Heart right ventricle (tissue), 16 donors: ENCODE measurements at regions not wholly inside any gene's neighbourhood (a gene's known extent, or its start where the extent isn't known, plus 50 kb on each side); places are given as distances from the start of the nearest gene placed in this dataset.

Source experiments
- ATAC-seq, 8 donors: fragments of 200-7000 bp; cut with Tn5 transposase; one replicate each; pipeline ENCODE4 v1.9.1; 2020; ENCODE audit warnings: mild to moderate bottlenecking in 8 of 8, moderate library complexity in 8 of 8, moderate number of reproducible peaks in 1 of 8
- DNase-seq, 2 donors: peaks; one replicate each; pipeline ENCODE4 v3.0.0-alpha.2; 2020
- H3K27ac ChIP-seq, 10 donors: fragments of 200-600 bp; sonication (generic) in 2 of 10; one replicate each; pipeline versions ENCODE4 v1.5.0 to v1.8.0; 2020 to 2022; ENCODE audit warnings: mild to moderate bottlenecking in 3 of 10
- H3K27me3 ChIP-seq, 7 donors: fragments of 200-600 bp; one replicate each; pipeline ENCODE4 v1.8.0; 2021 to 2022; ENCODE audit warnings: mild to moderate bottlenecking in 2 of 7
- H3K36me3 ChIP-seq, 9 donors: fragments of 200-600 bp; sonication (generic) in 1 of 9; one replicate each; pipeline versions ENCODE4 v1.5.0 to v1.8.0; 2020 to 2022; ENCODE audit warnings: mild to moderate bottlenecking in 2 of 9
- H3K4me1 ChIP-seq, 9 donors: fragments of 200-600 bp; sonication (generic) in 1 of 9; one replicate each; pipeline versions ENCODE4 v1.5.0 to v1.8.0; 2020 to 2022; ENCODE audit warnings: mild to moderate bottlenecking in 4 of 9
- H3K4me3 ChIP-seq, 10 donors: fragments of 200-600 bp; sonication (generic) in 2 of 10; one replicate each; pipeline versions ENCODE4 v1.5.0 to v1.8.0; 2020 to 2022; ENCODE audit warnings: mild to moderate bottlenecking in 7 of 10, moderate library complexity in 2 of 10
- H3K9me3 ChIP-seq, 11 donors: fragments of 200-600 bp in 10 of 11; sonication (generic) in 2 of 11; one replicate each; pipeline versions ENCODE4 v1.5.0 to v1.8.0; 2013 to 2022; ENCODE audit warnings: mild to moderate bottlenecking in 2 of 11, control low read depth in 1 of 11, moderate library complexity in 1 of 11
- CTCF ChIP-seq, 9 donors: fragments of 200-600 bp; sonication (generic) in 2 of 9; IDR thresholded peaks; one replicate each; pipeline versions ENCODE4 v1.5.0 to v1.8.0; 2021 to 2022; ENCODE audit warnings: antibody characterized with exemption in 9 of 9, mild to moderate bottlenecking in 5 of 9, moderate library complexity in 1 of 9
- WGBS, 2 donors: extraction: QIAGEN DNeasy Blood & Tissue Kit; methylation state at CpG; one replicate each; pipeline ENCODE4 v1.1.7; 2013; ENCODE audit warnings: inconsistent platforms in 1 of 2; 5-methylcytosine and 5-hydroxymethylcytosine counted together
- intact Hi-C, 10 donors: fragments of 100-400 bp; cut with DNase I; formaldehyde crosslinking; loops; one replicate each; pipeline versions ENCODE4 v1.11.1 to v1.14.2; 2022
- donor health status: Arrhythmogenic right ventricular cardiomyopathy.
- donor health status: ischemic (EF 13 %, LVEDD 7.1; RV severe dilation, severe dysfunction).
- donor health status: healthy with polysubstance abuse.
- donor health status: DM: no; HTN: yes; CAD: no.
- donor health status: DM: no; HTN: no; CAD: no.
- donor health status: ischemic (EF 25% LVEDD 6.9; RV normal size, moderate dysfunction).
- donor health status: ischemic (EF 25% LVEDD 5.7; RV mildly dilated, moderate dysfunction).
- donor health status: healthy.
- donor health status: DM: yes; HTN: yes; CAD: no.
- donor health status: Ischemic cardiomyopathy.
- donor health status: ischemic (EF 35%, LVEDD 5.7; RV mildly dilated, moderate dysfunction).
- donor health status: nonischemic (EF 11% LVEDD 7.7; RV severe dilation, severe dysfunction).
- donor health status: DM: yes; HTN: yes; CAD: no.
- donor health status: PGD.
- donor health status: ischemic (EF 29% LVEDD 5.4; RV normal size, mild dysfunction).
- donor health status: nonischemic (EF 23%, LVEDD 6.1; RV moderate dilation, normal function).

GRCh38 chr9:79054500-79054899 is 517.3 kb upstream of the TLE4 start:
- Histone ChIP-seq H3K27me3 (no peaks in the 10 kb centered on the region), H3K9me3 (peaks cover 0 to 8% (median 0%) of the 10 kb centered on the region in 11 donors), H3K36me3 (no peaks in the 10 kb centered on the region), H3K27ac (no peak overlapping the region), H3K4me1 (no peaks in the 10 kb centered on the region), H3K4me3 (no peak overlapping the region)
- intact Hi-C loops: no loop called here
- TF ChIP-seq CTCF (IDR thresholded peaks at IDR 0.05): no peak
- no peak for DNase-seq
- ATAC-seq: no peak
- 90 to 93% methylated on average over 6 of the region's 6 CpGs for WGBS, 2 donors

GRCh38 chr9:79056041-79056440 is 515.7 kb upstream of the TLE4 start:
- H3K9me3 ChIP-seq: peaks cover 0 to 14% (median 0%) of the 10 kb centered on the region in 11 donors
- H3K27ac ChIP-seq: no peak overlapping the region
- no peak for ATAC-seq
- no peak for DNase-seq
- intact Hi-C loops: no loop called here
- 75 to 79% methylated on average over 5 of the region's 5 CpGs for WGBS, 2 donors
- no peaks in the 10 kb centered on the region for H3K4me1 ChIP-seq
- no peaks in the 10 kb centered on the region for H3K36me3 ChIP-seq
- no peaks in the 10 kb centered on the region for H3K27me3 ChIP-seq
- no peak for TF ChIP-seq CTCF (IDR thresholded peaks at IDR 0.05)
- no peak overlapping the region for H3K4me3 ChIP-seq

GRCh38 chr9:79057576-79057975 is 514.2 kb upstream of the TLE4 start:
- no peaks in the 10 kb centered on the region for H3K4me1 ChIP-seq
- H3K9me3 ChIP-seq: peaks cover 0 to 14% (median 0%) of the 10 kb centered on the region in 11 donors
- no peak for TF ChIP-seq CTCF (IDR thresholded peaks at IDR 0.05)
- intact Hi-C loops: no loop called here
- H3K27ac ChIP-seq: no peak overlapping the region
- no peaks in the 10 kb centered on the region for H3K36me3 ChIP-seq
- H3K4me3 ChIP-seq: no peak overlapping the region
- DNase-seq: no peak
- no peaks in the 10 kb centered on the region for H3K27me3 ChIP-seq
- no peak for ATAC-seq

- Histone ChIP-seq H3K27ac (no peak overlapping the region), H3K4me1 (no peaks in the 10 kb centered on the region), H3K36me3 (no peaks in the 10 kb centered on the region), H3K9me3 (peaks cover 0 to 14% (median 0%) of the 10 kb centered on the region in 11 donors), H3K27me3 (no peaks in the 10 kb centered on the region), H3K4me3 (no peak overlapping the region)
- WGBS, 2 donors: 28 to 36% methylated on average over 1 of the region's 1 CpG
- TF ChIP-seq CTCF (IDR thresholded peaks at IDR 0.05): no peak
- DNase-seq (no peak), ATAC-seq (no peak)
- intact Hi-C loops: loop anchor here in 1 of 10 donors (5.0 kb wide), 1 partner anchor 133 kb away; no protein-coding TSS in a partner anchor
Observed at GRCh38 chr9:79060766-79061165, 511.0 kb upstream of the TLE4 start.
